Ureter (tissue), 1 donor: ENCODE measurements at regions not wholly inside any gene's neighbourhood (a gene's known extent, or its start where the extent isn't known, plus 50 kb on each side); places are given as distances from the start of the nearest gene placed in this dataset.

ENCODE experiments used
- DNase-seq: peaks from one replicate; pipeline ENCODE4 v3.0.0-alpha.2; 2020; ENCODE audit warnings: low spot score
- donor health status: DM: yes; HTN: yes; CAD: no.

GRCh38 chr1:229029879-229030235, 241.1 kb upstream of the RAB4A start:
- no peak for DNase-seq

GRCh38 chr1:229030630-229031029, 240.3 kb upstream of the RAB4A start:
- no peak for DNase-seq

- DNase-seq, result no peak
Measured at GRCh38 chr1:229031061-229031460, 239.8 kb upstream of the RAB4A start.

- no peak for DNase-seq
Measured at GRCh38 chr1:229031481-229032341, 239.2 kb upstream of the RAB4A start.

GRCh38 chr1:229032375-229032774, 238.5 kb upstream of the RAB4A start:
- no peak for DNase-seq

- no peak for DNase-seq
Measured at GRCh38 chr1:229033480-229033879, 237.4 kb upstream of the RAB4A start.

- no peak for DNase-seq
Measured at GRCh38 chr1:229034342-229034741, 236.6 kb upstream of the RAB4A start.

GRCh38 chr1:229035054-229035747, 235.7 kb upstream of the RAB4A start:
- DNase-seq, result no peak

GRCh38 chr1:229035748-229036082, 235.2 kb upstream of the RAB4A start:
- DNase-seq, result no peak

- DNase-seq, result no peak
Measured at GRCh38 chr1:229037806-229038405, 233.0 kb upstream of the RAB4A start.

GRCh38 chr1:229040630-229041358, 230.1 kb upstream of the RAB4A start:
- DNase-seq, result no peak

- no peak for DNase-seq
Measured at GRCh38 chr1:229041946-229042345, 229.0 kb upstream of the RAB4A start.

GRCh38 chr1:229042482-229042881, 228.4 kb upstream of the RAB4A start:
- DNase-seq, result no peak

- DNase-seq, result no peak
Measured at GRCh38 chr1:229043115-229043514, 227.8 kb upstream of the RAB4A start.

GRCh38 chr1:229046251-229046853, 224.6 kb upstream of the RAB4A start:
- DNase-seq, result no peak

- no peak for DNase-seq
Measured at GRCh38 chr1:229047161-229047839, 223.6 kb upstream of the RAB4A start.

- no peak for DNase-seq
Measured at GRCh38 chr1:229047840-229048620, 222.9 kb upstream of the RAB4A start.

- no peak for DNase-seq
Measured at GRCh38 chr1:229048896-229049295, 222.0 kb upstream of the RAB4A start.

- no peak for DNase-seq
Measured at GRCh38 chr1:229056046-229056445, 214.9 kb upstream of the RAB4A start.

- DNase-seq, result no peak
Measured at GRCh38 chr1:229058111-229058561, 212.8 kb upstream of the RAB4A start.
